Cardiac fibroblast (primary cell): ENCODE measurements at regions not wholly inside any gene's neighbourhood (a gene's known extent, or its start where the extent isn't known, plus 50 kb on each side); places are given as distances from the start of the nearest gene placed in this dataset.

ENCODE experiments used
- DNase-seq, 2 donors: peaks; one replicate each; pipeline versions ENCODE4 v3.0.0 to v3.0.0-alpha.2; 2010; ENCODE audit warnings: low read depth in 2 of 2
- H3K4me3 ChIP-seq, 2 donors: replicated peaks in 1 of 2; 1 replicate in 1 of 2; 2 replicates in 1 of 2; pipeline ENCODE4 v1.5.1; 2011; ENCODE audit warnings: low read depth in 2 of 2, low read length in 2 of 2, mild to moderate bottlenecking in 2 of 2, moderate library complexity in 1 of 2
- TF ChIP-seq, protein P1 (sequence below): IDR thresholded peaks from one replicate; pipeline ENCODE4 v1.5.1; 2011; ENCODE audit warnings: low read depth, mild to moderate bottlenecking, low read length, inconsistent platforms

DNA sequence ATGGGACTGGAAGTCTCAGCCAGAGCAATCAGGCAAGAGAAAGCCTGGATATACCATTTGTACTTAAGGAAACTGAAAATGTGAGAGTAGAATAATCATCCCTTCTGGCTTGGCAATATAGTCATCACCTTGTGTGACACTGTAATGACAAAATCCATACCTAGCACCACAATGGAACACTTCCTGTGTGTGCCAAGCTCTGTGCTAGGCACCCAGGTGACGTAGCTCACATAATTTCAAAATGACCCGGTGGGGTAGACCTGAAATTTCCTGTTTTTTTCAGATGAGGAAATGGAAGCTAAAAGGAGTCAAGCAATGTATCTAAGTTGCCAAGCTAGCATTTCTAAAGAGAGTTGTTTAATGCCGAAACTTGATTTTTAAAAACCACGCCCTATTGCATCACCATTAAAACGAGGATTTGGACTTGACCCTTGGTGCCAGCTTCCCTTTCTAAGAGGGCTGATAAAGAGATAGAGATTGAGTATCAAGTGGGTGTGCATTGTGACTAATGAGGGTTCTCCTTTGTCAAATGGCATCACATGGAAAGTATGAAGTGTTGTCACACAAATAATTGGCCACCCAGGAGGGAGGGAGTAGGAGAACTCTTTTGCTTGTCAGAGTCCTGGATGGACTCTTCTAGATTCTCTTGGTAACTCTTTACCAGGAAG is 141.3 kb upstream of the PDZRN3 start:
- TF ChIP-seq, protein P1, sequence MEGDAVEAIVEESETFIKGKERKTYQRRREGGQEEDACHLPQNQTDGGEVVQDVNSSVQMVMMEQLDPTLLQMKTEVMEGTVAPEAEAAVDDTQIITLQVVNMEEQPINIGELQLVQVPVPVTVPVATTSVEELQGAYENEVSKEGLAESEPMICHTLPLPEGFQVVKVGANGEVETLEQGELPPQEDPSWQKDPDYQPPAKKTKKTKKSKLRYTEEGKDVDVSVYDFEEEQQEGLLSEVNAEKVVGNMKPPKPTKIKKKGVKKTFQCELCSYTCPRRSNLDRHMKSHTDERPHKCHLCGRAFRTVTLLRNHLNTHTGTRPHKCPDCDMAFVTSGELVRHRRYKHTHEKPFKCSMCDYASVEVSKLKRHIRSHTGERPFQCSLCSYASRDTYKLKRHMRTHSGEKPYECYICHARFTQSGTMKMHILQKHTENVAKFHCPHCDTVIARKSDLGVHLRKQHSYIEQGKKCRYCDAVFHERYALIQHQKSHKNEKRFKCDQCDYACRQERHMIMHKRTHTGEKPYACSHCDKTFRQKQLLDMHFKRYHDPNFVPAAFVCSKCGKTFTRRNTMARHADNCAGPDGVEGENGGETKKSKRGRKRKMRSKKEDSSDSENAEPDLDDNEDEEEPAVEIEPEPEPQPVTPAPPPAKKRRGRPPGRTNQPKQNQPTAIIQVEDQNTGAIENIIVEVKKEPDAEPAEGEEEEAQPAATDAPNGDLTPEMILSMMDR, result no peak
- no peak overlapping the region for H3K4me3 ChIP-seq
- DNase-seq, result peak in 1 of 2 donors; percentile 51

DNA sequence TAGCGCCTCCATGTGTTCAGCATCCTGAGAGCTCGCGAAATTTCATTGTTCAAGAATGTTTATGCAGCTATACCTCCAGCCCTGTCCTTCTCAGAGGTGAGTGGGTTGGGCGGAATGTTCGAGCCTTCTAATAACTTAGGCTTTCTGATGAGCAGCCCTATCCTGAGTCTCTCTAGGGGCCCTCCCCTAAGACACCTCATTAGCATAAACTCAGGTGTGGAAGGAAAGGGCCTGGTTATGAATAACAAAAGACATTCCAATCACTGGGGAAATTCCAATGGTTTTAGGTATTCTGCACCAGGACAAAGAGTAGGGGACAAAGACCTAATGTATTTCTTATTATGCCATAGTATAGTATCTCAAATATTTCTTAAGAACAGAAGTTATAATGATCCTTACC is 138.1 kb upstream of the PDZRN3 start:
- DNase-seq, result no peak
- TF ChIP-seq, protein P1, result no peak
- H3K4me3 ChIP-seq, result no peak overlapping the region

DNA sequence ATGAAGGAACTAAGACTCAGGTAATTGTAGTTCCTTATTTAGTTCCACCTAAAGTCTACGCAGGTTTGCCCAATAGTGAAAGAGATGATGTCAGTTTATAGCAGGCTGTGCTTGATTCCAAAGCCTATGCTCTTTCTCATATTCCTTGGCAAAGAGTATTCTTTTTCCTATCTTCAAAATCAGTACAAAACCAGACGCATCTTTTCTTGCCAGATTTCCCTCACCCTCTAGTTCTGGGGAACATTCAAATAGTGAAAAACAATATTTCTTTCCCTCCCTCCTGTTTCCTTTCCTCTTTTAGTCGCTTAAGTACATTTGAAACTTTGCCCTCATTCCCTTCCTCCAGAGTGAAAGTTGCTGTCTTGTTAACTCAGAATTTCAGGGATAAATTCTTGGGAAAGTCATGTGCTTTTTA is 134.6 kb upstream of the PDZRN3 start:
- peak in 1 of 2 donors; percentile 58 for DNase-seq
- no peak overlapping the region for H3K4me3 ChIP-seq
- TF ChIP-seq, protein P1, result no peak

DNA sequence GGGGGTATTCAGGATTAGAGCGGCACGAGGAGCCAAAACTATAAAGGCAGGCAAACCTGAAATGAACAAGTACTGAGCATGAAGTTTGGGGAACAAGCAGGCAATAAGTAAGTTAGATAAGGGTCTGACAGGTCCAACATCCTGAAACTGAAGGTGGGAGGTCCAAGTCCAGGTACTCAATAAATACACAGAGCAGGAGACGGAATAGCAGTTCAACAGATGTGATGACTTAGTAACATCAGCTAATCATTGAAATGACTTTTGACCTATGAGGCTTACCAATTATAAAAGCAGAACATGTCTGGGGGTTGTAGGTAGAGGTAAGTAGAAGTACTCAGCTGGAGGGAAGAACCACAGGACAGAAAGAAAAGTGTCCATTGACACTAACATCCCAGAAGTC is 132.8 kb upstream of the PDZRN3 start:
- TF ChIP-seq, protein P1, result no peak
- DNase-seq, result no peak
- H3K4me3 ChIP-seq, result no peak overlapping the region

DNA sequence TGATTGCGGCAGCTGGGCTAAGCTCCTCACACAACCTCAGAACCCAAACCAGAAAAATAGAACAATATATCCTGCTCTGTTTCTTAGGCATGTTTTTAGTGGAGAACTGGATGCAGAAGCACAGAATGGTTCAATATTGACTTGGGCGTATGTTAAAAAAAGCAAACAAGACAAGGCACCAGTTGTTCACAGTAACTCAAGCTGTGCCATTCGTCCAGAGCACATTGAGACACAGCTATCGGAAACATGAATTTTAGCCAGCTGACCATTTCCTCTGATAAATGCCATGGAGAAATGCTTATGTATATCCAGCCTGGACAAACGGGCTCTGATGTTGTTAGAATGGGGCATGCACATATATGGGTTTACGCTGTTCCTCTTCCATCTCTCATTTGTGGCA is 129.2 kb upstream of the PDZRN3 start:
- TF ChIP-seq, protein P1, result no peak
- H3K4me3 ChIP-seq, result no peak overlapping the region

DNA sequence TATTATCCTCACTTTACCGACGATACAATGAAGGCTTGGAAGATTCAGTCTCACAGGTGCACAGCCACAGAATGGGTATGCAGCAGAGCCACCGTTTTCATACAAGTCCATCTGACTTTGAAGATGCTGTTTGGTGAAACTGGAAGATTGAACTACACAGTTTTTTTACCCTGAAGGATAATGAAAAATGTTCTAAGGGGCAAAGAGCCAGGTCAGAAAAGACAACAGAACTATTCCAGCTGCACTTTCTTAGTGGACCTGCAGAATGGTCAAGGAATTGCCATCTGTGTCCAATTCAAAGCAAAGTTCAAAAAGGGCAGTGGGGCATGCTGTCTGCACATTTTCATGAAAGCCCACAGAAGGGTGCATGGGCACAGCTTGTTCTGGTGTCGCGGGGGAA is 127.6 kb upstream of the PDZRN3 start:
- DNase-seq, result no peak
- TF ChIP-seq, protein P1, result no peak
- H3K4me3 ChIP-seq, result no peak overlapping the region

More for the DNA sequence above, 129.2 kb upstream of the PDZRN3 start:
- DNase-seq, result no peak

DNA sequence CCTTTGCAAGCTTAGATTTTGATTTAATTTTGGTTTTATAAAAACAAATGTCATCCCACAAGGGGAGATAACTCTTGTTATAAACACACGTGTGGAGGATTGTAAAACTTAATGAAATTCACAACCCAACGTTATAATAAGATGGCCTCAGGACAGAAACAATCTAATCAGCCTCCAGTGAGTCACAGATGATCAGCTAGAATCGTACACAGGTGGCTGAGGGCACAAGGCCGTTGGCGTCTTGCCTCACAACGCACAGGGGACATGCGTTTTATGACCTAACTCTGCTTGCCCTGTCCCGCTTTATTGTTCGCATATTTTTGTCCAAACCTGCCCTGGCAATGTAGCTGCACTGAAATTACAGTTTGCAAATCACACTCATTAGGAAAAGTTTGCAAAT is 121.9 kb upstream of the PDZRN3 start:
- H3K4me3 ChIP-seq, result no peak overlapping the region
- no peak for DNase-seq
- TF ChIP-seq, protein P1, result no peak
